ENCODE measurements at regions not wholly inside any gene's neighbourhood (a gene's known extent, or its start where the extent isn't known, plus 50 kb on each side); places are given as distances from the start of the nearest gene placed in this dataset.

- Histone ChIP-seq H3K4me2 (ENCODE audit: low read depth, low read length, poor library complexity, severe bottlenecking) (no peak overlapping the region), H3K27me3 (ENCODE audit: insufficient read depth, low read length, poor library complexity, severe bottlenecking) (no peaks in the 10 kb centered on the region), H3K79me2 (ENCODE audit: insufficient read depth, low read length) (no peaks in the 10 kb centered on the region), H3K36me3 (ENCODE audit: insufficient read depth, low read length) (no peaks in the 10 kb centered on the region), H3K9ac (ENCODE audit: low read depth, low read length, poor library complexity, severe bottlenecking) (no peak overlapping the region), H3K9me2 (replicated peaks; ENCODE audit: low read depth, low read length) (no peaks in the 10 kb centered on the region), H4K20me1 (ENCODE audit: insufficient read depth, low read length, poor library complexity, severe bottlenecking) (no peaks in the 10 kb centered on the region), H3K4me3 (ENCODE audit: low read length, poor library complexity, severe bottlenecking) (no peak overlapping the region), H2AFZ (ENCODE audit: low read length) (no peak overlapping the region), H3F3A (ENCODE audit: low read depth) (no peaks in the 10 kb centered on the region), H3K4me1 (ENCODE audit: insufficient read depth, low read length, poor library complexity, severe bottlenecking) (no peaks in the 10 kb centered on the region), H3K9me3 (ENCODE audit: insufficient read depth, low read depth, low read length) (no peaks in the 10 kb centered on the region; the same call in 1 of the 2 replicates)
- no peak for TF ChIP-seq CTCF (conservative IDR thresholded peaks at IDR 0.05; ENCODE audit: low read length)
- TF ChIP-seq EZH2phosphoT487 (IDR thresholded peaks at IDR 0.05; ENCODE audit: borderline replicate concordance): no peak
These were observed 58.3 kb upstream of the KLF4 start for GRCh38 chr9:107547772-107548297.

- Histone ChIP-seq H3K27me3 (ENCODE audit: insufficient read depth, low read length, poor library complexity, severe bottlenecking) (no peaks in the 10 kb centered on the region), H3K79me2 (ENCODE audit: insufficient read depth, low read length) (no peaks in the 10 kb centered on the region), H3K9ac (ENCODE audit: low read depth, low read length, poor library complexity, severe bottlenecking) (no peak overlapping the region), H3K9me2 (replicated peaks; ENCODE audit: low read depth, low read length) (no peaks in the 10 kb centered on the region), H3K4me1 (ENCODE audit: insufficient read depth, low read length, poor library complexity, severe bottlenecking) (no peaks in the 10 kb centered on the region), H3F3A (ENCODE audit: low read depth) (no peaks in the 10 kb centered on the region), H4K20me1 (ENCODE audit: insufficient read depth, low read length, poor library complexity, severe bottlenecking) (no peaks in the 10 kb centered on the region), H3K9me3 (ENCODE audit: insufficient read depth, low read depth, low read length) (no peaks in the 10 kb centered on the region; the same call in 1 of the 2 replicates), H3K4me3 (ENCODE audit: low read length, poor library complexity, severe bottlenecking) (no peak overlapping the region), H2AFZ (ENCODE audit: low read length) (no peak overlapping the region), H3K4me2 (ENCODE audit: low read depth, low read length, poor library complexity, severe bottlenecking) (no peak overlapping the region), H3K36me3 (ENCODE audit: insufficient read depth, low read length) (no peaks in the 10 kb centered on the region)
- TF ChIP-seq EZH2phosphoT487 (IDR thresholded peaks at IDR 0.05; ENCODE audit: borderline replicate concordance) (no peak), CTCF (conservative IDR thresholded peaks at IDR 0.05; ENCODE audit: low read length) (no peak)
These were observed 57.7 kb upstream of the KLF4 start for GRCh38 chr9:107547303-107547702.

- no peak for TF ChIP-seq CTCF (conservative IDR thresholded peaks at IDR 0.05; ENCODE audit: low read length)
- TF ChIP-seq EZH2phosphoT487 (IDR thresholded peaks at IDR 0.05; ENCODE audit: borderline replicate concordance): no peak
- H3K79me2 ChIP-seq (ENCODE audit: insufficient read depth, low read length): no peaks in the 10 kb centered on the region
- H3K9me3 ChIP-seq (ENCODE audit: insufficient read depth, low read depth, low read length): no peaks in the 10 kb centered on the region; the same call in 1 of the 2 replicates
- H3K4me3 ChIP-seq (ENCODE audit: low read length, poor library complexity, severe bottlenecking): no peak overlapping the region
- no peaks in the 10 kb centered on the region for H3K9me2 ChIP-seq (replicated peaks; ENCODE audit: low read depth, low read length)
- H3K9ac ChIP-seq (ENCODE audit: low read depth, low read length, poor library complexity, severe bottlenecking): no peak overlapping the region
- no peaks in the 10 kb centered on the region for H3F3A ChIP-seq (ENCODE audit: low read depth)
- no peaks in the 10 kb centered on the region for H3K27me3 ChIP-seq (ENCODE audit: insufficient read depth, low read length, poor library complexity, severe bottlenecking)
- H3K36me3 ChIP-seq (ENCODE audit: insufficient read depth, low read length): no peaks in the 10 kb centered on the region
- no peak overlapping the region for H3K4me2 ChIP-seq (ENCODE audit: low read depth, low read length, poor library complexity, severe bottlenecking)
- H2AFZ ChIP-seq (ENCODE audit: low read length): no peak overlapping the region
- H4K20me1 ChIP-seq (ENCODE audit: insufficient read depth, low read length, poor library complexity, severe bottlenecking): no peaks in the 10 kb centered on the region
- no peaks in the 10 kb centered on the region for H3K4me1 ChIP-seq (ENCODE audit: insufficient read depth, low read length, poor library complexity, severe bottlenecking)
These were observed 57.3 kb upstream of the KLF4 start for GRCh38 chr9:107546859-107547258.

Measured in Loucy (cell line).